Activated CD8-positive, alpha-beta memory T cell treated with anti-CD3 and anti-CD28 coated beads for 36 hours (primary cell): ENCODE measurements at regions not wholly inside any gene's neighbourhood (a gene's known extent, or its start where the extent isn't known, plus 50 kb on each side); places are given as distances from the start of the nearest gene placed in this dataset.

Source experiments
- CTCF ChIA-PET: fragments of 350-600 bp; sonication (Branson Sonifier 250); formaldehyde crosslinking; loops from one replicate; lab custom pipeline; 2021; ENCODE audit warnings: antibody characterized with exemption; lab: Charles Lee
- POLR2A ChIA-PET: fragments of 350-600 bp; sonication (Branson Sonifier 250); formaldehyde crosslinking; loops from one replicate; lab custom pipeline; 2021; ENCODE audit warnings: antibody characterized with exemption; lab: Charles Lee

GRCh38 chr4:113849771-113850170 lies 88.2 kb upstream of the CAMK2D start:
- ChIA-PET CTCF (no interaction called here), POLR2A (no interaction called here)

GRCh38 chr4:113847710-113848109 lies 86.2 kb upstream of the CAMK2D start:
- CTCF ChIA-PET: interaction anchor here (0.6 kb wide), 1 partner anchor 1817 kb away, joined by 4 read pairs; no protein-coding TSS in a partner anchor
- POLR2A ChIA-PET: no interaction called here

- CTCF ChIA-PET: no interaction called here
Observed at GRCh38 chr4:113846433-113846832, 84.9 kb upstream of the CAMK2D start.

GRCh38 chr4:113845138-113845537 lies 83.6 kb upstream of the CAMK2D start:
- ChIA-PET POLR2A (no interaction called here), CTCF (no interaction called here)

More at GRCh38 chr4:113846433-113846832, 84.9 kb upstream of the CAMK2D start:
- POLR2A ChIA-PET: no interaction called here

GRCh38 chr4:113844369-113844768 lies 82.8 kb upstream of the CAMK2D start:
- POLR2A ChIA-PET: no interaction called here
- CTCF ChIA-PET: no interaction called here

- ChIA-PET CTCF (no interaction called here), POLR2A (no interaction called here)
Observed at GRCh38 chr4:113840861-113841260, 79.3 kb upstream of the CAMK2D start.

- ChIA-PET CTCF (no interaction called here), POLR2A (no interaction called here)
Observed at GRCh38 chr4:113838460-113838859, 76.9 kb upstream of the CAMK2D start.

GRCh38 chr4:113837397-113837796 lies 75.9 kb upstream of the CAMK2D start:
- POLR2A ChIA-PET: interaction anchor here (0.7 kb wide), 1 partner anchor 153 kb away, joined by 3 read pairs; no protein-coding TSS in a partner anchor

GRCh38 chr4:113835005-113835404 lies 73.5 kb upstream of the CAMK2D start:
- CTCF ChIA-PET: no interaction called here

More at GRCh38 chr4:113837397-113837796, 75.9 kb upstream of the CAMK2D start:
- CTCF ChIA-PET: no interaction called here

GRCh38 chr4:113834298-113834697 lies 72.8 kb upstream of the CAMK2D start:
- ChIA-PET CTCF (no interaction called here), POLR2A (no interaction called here)

More at GRCh38 chr4:113835005-113835404, 73.5 kb upstream of the CAMK2D start:
- POLR2A ChIA-PET: no interaction called here

GRCh38 chr4:113832803-113833202 lies 71.3 kb upstream of the CAMK2D start:
- ChIA-PET CTCF (no interaction called here), POLR2A (no interaction called here)

GRCh38 chr4:113831457-113831856 lies 69.9 kb upstream of the CAMK2D start:
- ChIA-PET POLR2A (no interaction called here), CTCF (no interaction called here)

- POLR2A ChIA-PET: no interaction called here
- CTCF ChIA-PET: no interaction called here
Observed at GRCh38 chr4:113828702-113829101, 67.2 kb upstream of the CAMK2D start.

GRCh38 chr4:113827285-113827684 lies 65.7 kb upstream of the CAMK2D start:
- CTCF ChIA-PET: no interaction called here
- POLR2A ChIA-PET: no interaction called here

GRCh38 chr4:113826421-113826820 lies 64.9 kb upstream of the CAMK2D start:
- ChIA-PET CTCF (no interaction called here), POLR2A (no interaction called here)

- CTCF ChIA-PET: no interaction called here
- POLR2A ChIA-PET: no interaction called here
Observed at GRCh38 chr4:113825272-113825671, 63.7 kb upstream of the CAMK2D start.

GRCh38 chr4:113824396-113824795 lies 62.9 kb upstream of the CAMK2D start:
- POLR2A ChIA-PET: no interaction called here
- CTCF ChIA-PET: no interaction called here

- ChIA-PET POLR2A (no interaction called here), CTCF (no interaction called here)
Observed at GRCh38 chr4:113823291-113823659, 61.7 kb upstream of the CAMK2D start.

- ChIA-PET CTCF (no interaction called here), POLR2A (no interaction called here)
Observed at GRCh38 chr4:113822555-113823290, 61.2 kb upstream of the CAMK2D start.

GRCh38 chr4:113821856-113822255 lies 60.3 kb upstream of the CAMK2D start:
- ChIA-PET CTCF (no interaction called here), POLR2A (no interaction called here)

- CTCF ChIA-PET: no interaction called here
- POLR2A ChIA-PET: no interaction called here
Observed at GRCh38 chr4:113820108-113820507, 58.6 kb upstream of the CAMK2D start.

GRCh38 chr4:113815826-113816225 lies 54.3 kb upstream of the CAMK2D start:
- POLR2A ChIA-PET: no interaction called here
- CTCF ChIA-PET: no interaction called here
